ENCODE measurements at regions not wholly inside any gene's neighbourhood (a gene's known extent, or its start where the extent isn't known, plus 50 kb on each side); places are given as distances from the start of the nearest gene placed in this dataset.

- no peak for DNase-seq (ENCODE audit: low spot score in 2 of 2)
- WGBS, result 62% methylated on average over 4 of the region's 4 CpGs
- Histone ChIP-seq H3K9me3 (no peaks in the 10 kb centered on the region), H3K4me3 (no peak overlapping the region), H3K27me3 (no peaks in the 10 kb centered on the region), H3K36me3 (no peaks in the 10 kb centered on the region), H3K4me1 (no peaks in the 10 kb centered on the region), H3K27ac (no peak overlapping the region)
- TF ChIP-seq POLR2AphosphoS5 (IDR thresholded peaks at IDR 0.05), result no peak
Observed at GRCh38 chr18:39172695-39173421, 1607.3 kb upstream of the CELF4 start.

DNA sequence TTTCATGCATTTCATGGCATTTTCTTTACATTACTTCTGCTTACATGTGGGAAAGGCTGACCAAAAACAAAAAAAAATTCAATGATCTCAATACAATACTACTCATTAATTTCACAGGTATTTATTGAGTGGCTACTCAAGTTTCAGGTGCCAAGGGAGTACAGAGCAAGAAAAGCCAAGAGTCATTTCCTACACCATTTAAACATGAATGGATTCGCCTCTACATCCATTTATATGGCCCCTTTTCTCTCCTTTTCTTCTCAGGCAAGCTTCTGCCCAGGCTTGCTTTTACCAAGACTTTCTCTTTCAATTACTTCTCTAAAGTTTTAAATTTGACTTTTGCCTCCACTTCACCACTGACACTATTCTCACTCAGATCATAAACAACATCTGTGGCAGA lies 1603.1 kb upstream of the CELF4 start:
- no peaks in the 10 kb centered on the region for H3K9me3 ChIP-seq
- DNase-seq (ENCODE audit: low spot score in 2 of 2), result no peak
- WGBS, result 86% methylated on average over 1 of the region's 1 CpG
- H3K27ac ChIP-seq, result no peak overlapping the region
- no peak for TF ChIP-seq POLR2A (IDR thresholded peaks at IDR 0.05)
- TF ChIP-seq EP300 (IDR thresholded peaks at IDR 0.05), result no peak
- no peak for TF ChIP-seq CTCF (IDR thresholded peaks at IDR 0.05)
- TF ChIP-seq POLR2AphosphoS5 (IDR thresholded peaks at IDR 0.05), result no peak
- H3K36me3 ChIP-seq, result no peaks in the 10 kb centered on the region
- no peaks in the 10 kb centered on the region for H3K27me3 ChIP-seq
- H3K4me1 ChIP-seq, result no peaks in the 10 kb centered on the region
- H3K4me3 ChIP-seq, result no peak overlapping the region

GRCh38 chr18:39167990-39168389 lies 1602.4 kb upstream of the CELF4 start:
- H3K9me3 ChIP-seq, result no peaks in the 10 kb centered on the region
- DNase-seq (ENCODE audit: low spot score in 2 of 2), result no peak
- H3K4me3 ChIP-seq, result no peak overlapping the region
- H3K4me1 ChIP-seq, result no peaks in the 10 kb centered on the region
- H3K36me3 ChIP-seq, result no peaks in the 10 kb centered on the region
- WGBS, result 52% methylated on average over 2 of the region's 2 CpGs
- TF ChIP-seq POLR2AphosphoS5 (IDR thresholded peaks at IDR 0.05) (no peak), CTCF (IDR thresholded peaks at IDR 0.05) (no peak), EP300 (IDR thresholded peaks at IDR 0.05) (no peak), POLR2A (IDR thresholded peaks at IDR 0.05) (no peak)
- H3K27me3 ChIP-seq, result no peaks in the 10 kb centered on the region
- no peak overlapping the region for H3K27ac ChIP-seq

- Histone ChIP-seq H3K4me1 (no peaks in the 10 kb centered on the region), H3K4me3 (no peak overlapping the region), H3K27ac (no peak overlapping the region), H3K27me3 (no peaks in the 10 kb centered on the region), H3K36me3 (no peaks in the 10 kb centered on the region), H3K9me3 (no peaks in the 10 kb centered on the region)
- no peak for DNase-seq (ENCODE audit: low spot score in 2 of 2)
- no peak for TF ChIP-seq EP300 (IDR thresholded peaks at IDR 0.05)
- TF ChIP-seq POLR2A (IDR thresholded peaks at IDR 0.05), result no peak
- TF ChIP-seq POLR2AphosphoS5 (IDR thresholded peaks at IDR 0.05), result no peak
- TF ChIP-seq CTCF (IDR thresholded peaks at IDR 0.05), result no peak
Observed at GRCh38 chr18:39166776-39167175, 1601.2 kb upstream of the CELF4 start.

DNA sequence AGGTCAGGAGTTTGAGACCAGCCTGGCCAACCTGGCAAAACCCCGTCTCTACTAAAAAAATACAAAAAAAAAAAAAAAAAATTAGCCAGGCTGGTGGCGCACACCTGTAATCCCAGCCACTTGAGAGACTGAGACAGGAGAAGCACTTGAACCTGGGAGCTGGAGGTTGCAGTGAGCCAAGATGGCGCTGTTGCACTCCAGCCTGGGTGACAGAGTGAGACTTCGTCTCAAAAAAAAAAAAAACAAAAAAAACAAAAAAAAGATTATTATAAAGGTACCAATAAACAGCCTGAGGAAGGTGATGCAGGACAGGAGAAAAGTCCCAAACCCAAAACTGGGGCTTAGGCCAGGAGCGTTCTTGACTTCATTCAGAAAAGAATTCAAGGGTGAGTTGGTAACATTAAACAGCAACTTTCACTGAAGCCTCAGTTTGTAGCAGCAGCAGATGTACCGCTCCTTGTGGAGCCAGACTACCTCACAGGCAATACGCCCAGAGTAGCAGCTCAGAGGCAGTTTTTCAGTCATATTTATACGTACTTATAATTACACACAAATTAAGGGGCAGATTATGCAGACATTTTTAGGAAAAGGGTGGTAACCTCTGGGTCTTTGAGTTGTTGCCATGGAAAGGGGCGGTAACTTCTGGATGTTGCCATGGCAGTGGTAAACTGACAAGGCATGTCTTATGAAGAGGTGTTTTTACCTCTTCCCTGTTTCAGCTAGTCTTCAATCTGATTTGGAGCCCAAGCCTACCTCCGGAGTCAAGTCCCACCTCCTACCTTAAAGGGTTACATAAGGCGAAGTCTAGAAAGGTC lies 1596.6 kb upstream of the CELF4 start:
- WGBS, result 81% methylated on average over 11 of the region's 11 CpGs
- H3K9me3 ChIP-seq, result no peaks in the 10 kb centered on the region
- H3K36me3 ChIP-seq, result no peaks in the 10 kb centered on the region
- no peaks in the 10 kb centered on the region for H3K4me1 ChIP-seq
- TF ChIP-seq POLR2AphosphoS5 (IDR thresholded peaks at IDR 0.05), result no peak
- TF ChIP-seq EP300 (IDR thresholded peaks at IDR 0.05), result no peak
- TF ChIP-seq POLR2A (IDR thresholded peaks at IDR 0.05), result no peak
- no peak for TF ChIP-seq CTCF (IDR thresholded peaks at IDR 0.05)
- no peak overlapping the region for H3K4me3 ChIP-seq
- no peak for DNase-seq (ENCODE audit: low spot score in 2 of 2)
- no peak overlapping the region for H3K27ac ChIP-seq
- no peaks in the 10 kb centered on the region for H3K27me3 ChIP-seq
